SK-N-DZ (cell line): ENCODE measurements at regions not wholly inside any gene's neighbourhood (a gene's known extent, or its start where the extent isn't known, plus 50 kb on each side); places are given as distances from the start of the nearest gene placed in this dataset.
A peak's percentile ranks its signal among the peaks of the same experiment; 100 is the strongest.
"Not testable (repeated sequence)": the region's sequence is repeated elsewhere in the genome, so short reads cannot be mapped to it uniquely, and the experiment has no call there.

ENCODE experiments used
- DNase-seq: peaks from one replicate; pipeline ENCODE4 v3.0.0-alpha.2; 2015; ENCODE audit warnings: low spot score

GRCh38 chr18:46179306-46179705, 75.1 kb downstream of the HAUS1 start:
- no peak for DNase-seq

GRCh38 chr18:46182633-46183358, 78.6 kb downstream of the HAUS1 start:
- no peak for DNase-seq

DNA sequence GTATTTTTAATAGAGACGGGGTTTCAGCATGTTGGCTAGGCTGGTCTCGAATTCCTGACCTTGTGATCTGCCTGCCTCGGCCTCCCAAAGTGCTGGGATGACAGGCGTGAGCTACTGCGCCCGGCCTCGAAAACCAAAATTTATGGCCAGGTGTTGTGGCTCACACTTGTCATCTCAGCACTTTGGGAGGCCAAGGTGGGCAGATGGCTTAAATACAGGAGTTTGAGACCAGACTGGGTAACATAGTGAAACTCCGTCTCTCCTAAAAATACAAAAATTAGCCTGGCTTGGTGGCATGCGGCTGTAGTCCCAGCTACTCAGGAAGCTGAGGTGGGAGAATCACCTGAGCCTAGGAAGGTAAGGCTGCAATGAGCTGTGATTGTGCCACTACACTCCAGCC, 80.1 kb downstream of the HAUS1 start:
- not testable (repeated sequence) for DNase-seq

GRCh38 chr18:46184727-46185126, 80.5 kb downstream of the HAUS1 start:
- no peak for DNase-seq

DNA sequence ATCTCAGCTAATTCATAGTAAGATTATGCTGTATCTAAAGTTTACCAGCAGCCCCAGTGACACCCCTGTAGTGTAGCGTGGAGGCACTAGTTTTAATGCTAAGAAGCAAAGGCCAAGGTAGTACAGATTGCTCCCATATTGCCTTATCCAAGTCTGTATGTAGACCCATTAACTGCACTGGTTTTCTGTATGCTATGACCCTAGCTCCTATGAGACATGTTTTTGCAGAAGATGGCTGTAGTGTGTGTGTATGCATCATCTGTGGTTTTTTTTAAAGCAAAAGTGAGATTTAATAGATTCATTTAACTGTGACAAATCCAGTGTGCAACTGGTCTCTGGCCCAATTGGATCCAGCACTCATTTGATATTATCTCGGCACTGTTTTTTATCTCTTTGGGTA, 86.5 kb downstream of the HAUS1 start:
- DNase-seq = no peak

GRCh38 chr18:46196627-46197243, 92.5 kb downstream of the HAUS1 start:
- DNase-seq = no peak

DNA sequence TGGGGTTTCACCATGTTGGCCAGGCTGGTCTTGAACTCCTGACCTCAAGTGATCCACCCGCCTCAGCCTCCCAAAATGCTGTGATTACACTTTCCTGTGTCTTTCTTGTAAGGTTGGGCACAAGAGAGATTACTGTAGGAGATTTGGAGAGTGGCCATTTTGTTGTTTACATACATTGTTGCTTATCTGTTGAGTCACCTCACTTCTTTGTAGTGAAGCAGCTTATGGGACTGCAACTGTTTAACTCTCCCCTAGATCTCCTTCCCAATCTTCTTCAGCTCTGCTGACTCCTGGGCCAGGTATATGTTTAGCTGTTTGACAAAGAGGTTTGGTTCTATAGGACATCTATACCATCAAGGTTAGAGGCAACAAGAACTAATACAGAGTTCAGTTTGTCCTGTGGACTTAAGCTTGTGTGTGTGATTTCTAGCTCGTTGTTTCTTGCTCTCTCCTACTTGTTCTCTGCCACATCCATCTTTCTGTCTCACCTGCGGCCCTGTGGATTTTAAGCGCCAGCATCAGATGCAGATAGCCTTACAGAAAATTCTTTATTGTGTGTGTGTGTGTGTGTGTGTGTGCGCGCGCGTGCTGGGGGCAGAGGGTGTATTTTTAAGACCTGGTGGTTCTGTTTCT, 95.4 kb downstream of the HAUS1 start:
- DNase-seq = no peak

GRCh38 chr18:46200178-46201055, 96.2 kb downstream of the HAUS1 start:
- not testable (repeated sequence) for DNase-seq

- no peak for DNase-seq
These were observed 100.0 kb downstream of the HAUS1 start for GRCh38 chr18:46204143-46204542.

GRCh38 chr18:46207985-46208384, 103.8 kb downstream of the HAUS1 start:
- DNase-seq = no peak

GRCh38 chr18:46209161-46209560, 105.0 kb downstream of the HAUS1 start:
- no peak for DNase-seq

- no peak for DNase-seq
These were observed 107.6 kb downstream of the HAUS1 start for GRCh38 chr18:46211816-46212215.

DNA sequence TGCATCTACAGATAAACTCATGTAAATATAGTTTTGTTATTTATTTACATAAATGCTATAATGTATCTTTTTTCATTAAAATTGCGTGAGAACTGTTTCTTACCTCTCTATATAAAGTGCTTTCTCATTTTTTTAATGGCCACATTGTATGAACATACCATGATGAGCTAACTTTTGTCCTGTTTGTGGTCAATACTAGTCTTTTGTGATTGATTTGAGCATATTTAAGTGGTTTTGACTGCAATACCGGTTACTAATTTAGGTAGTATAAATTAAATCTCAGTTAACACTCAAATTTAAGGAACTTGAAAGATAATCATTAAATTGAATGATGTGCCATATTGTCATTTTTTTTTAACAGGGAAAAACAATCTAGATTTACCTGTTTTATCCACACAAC, 108.2 kb downstream of the HAUS1 start:
- DNase-seq = no peak

DNA sequence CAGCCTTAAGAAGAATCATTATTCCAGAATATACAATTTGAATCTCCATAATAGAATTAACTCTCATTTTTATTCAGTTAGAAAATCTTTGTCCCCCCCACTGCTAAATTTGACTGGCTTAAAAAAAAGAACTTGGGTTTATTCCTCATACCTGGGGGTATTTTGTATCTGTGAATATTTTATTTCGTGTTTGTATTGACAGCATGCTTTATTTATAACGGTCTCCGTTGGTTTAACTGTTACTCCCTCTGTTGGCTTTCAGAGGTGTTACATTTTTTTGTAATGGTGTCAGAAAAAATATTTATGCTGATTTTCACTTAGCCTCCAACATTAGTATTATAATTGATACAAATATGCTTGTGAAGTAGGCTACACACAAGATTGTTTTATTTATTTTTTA, 109.1 kb downstream of the HAUS1 start:
- DNase-seq = no peak

DNA sequence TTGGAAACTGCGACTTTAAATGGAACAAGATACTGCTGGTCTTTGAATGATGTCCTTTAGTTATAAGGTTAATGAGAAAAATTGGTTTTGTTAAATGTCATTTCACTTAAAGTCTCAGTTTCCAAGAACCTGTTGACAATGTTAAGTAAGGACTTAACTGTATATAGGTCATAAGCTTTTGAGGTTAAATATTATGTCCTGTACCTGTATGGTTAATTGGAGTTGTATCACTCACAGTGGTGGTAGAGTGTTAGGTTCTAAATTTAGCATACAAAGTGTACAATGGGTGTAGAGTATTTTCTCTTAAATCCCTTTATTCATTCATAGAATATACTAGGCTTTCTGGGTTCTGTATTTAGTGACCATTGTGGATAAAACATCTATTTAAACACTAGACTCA, 110.2 kb downstream of the HAUS1 start:
- no peak for DNase-seq

- peak; percentile 6 for DNase-seq
These were observed 111.9 kb downstream of the HAUS1 start for GRCh38 chr18:46215902-46216723.

- DNase-seq = no peak
These were observed 115.9 kb downstream of the HAUS1 start for GRCh38 chr18:46220116-46220515.

DNA sequence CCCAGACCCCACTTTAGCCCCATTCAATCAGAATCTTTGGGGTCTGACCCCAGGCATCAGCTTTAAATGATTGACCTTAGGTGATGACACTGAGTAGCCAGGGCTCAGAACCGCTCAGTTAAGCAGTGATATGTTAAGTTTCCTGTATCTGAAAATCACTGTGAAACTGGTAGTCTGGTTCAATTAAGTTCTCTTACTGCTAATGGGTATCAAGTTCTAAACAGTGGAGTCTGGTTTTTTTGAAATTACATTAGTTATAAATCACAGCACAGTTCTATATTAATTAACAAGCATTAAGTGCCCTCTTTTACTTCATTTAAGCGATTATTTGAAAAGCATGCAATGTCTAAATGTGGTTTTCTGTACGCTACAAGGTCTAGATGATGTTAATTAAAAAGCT, 117.9 kb downstream of the HAUS1 start:
- peak; percentile 2 for DNase-seq

GRCh38 chr18:46222710-46223360, 118.7 kb downstream of the HAUS1 start:
- no peak for DNase-seq

- no peak for DNase-seq
These were observed 120.1 kb downstream of the HAUS1 start for GRCh38 chr18:46224181-46224775.
